Vagina (tissue), 2 donors: ENCODE measurements at regions not wholly inside any gene's neighbourhood (a gene's known extent, or its start where the extent isn't known, plus 50 kb on each side); places are given as distances from the start of the nearest gene placed in this dataset.

Experiments
- DNase-seq, 2 donors: peaks; one replicate each; pipeline ENCODE4 v3.0.0-alpha.2; 2017; ENCODE audit errors: extremely low spot score in 2 of 2
- H3K27ac ChIP-seq: fragments of 200-600 bp; sonication (generic); one replicate; pipeline ENCODE4 v1.5.1; 2019
- H3K27me3 ChIP-seq: fragments of 200-600 bp; sonication (generic); one replicate; pipeline ENCODE4 v1.5.1; 2019
- H3K36me3 ChIP-seq, 2 donors: fragments of 200-600 bp; sonication (generic); one replicate each; pipeline ENCODE4 v1.5.1; 2017 to 2019
- H3K4me1 ChIP-seq: fragments of 200-600 bp; sonication (generic); one replicate; pipeline ENCODE4 v1.5.1; 2019
- H3K4me3 ChIP-seq, 2 donors: fragments of 200-600 bp; sonication (generic); 1 replicate in 1 of 2; 2 replicates in 1 of 2; pipeline ENCODE4 v1.5.1; 2016 to 2019
- H3K9me3 ChIP-seq: fragments of 200-600 bp; sonication (generic); one replicate; pipeline ENCODE4 v1.5.1; 2019
- CTCF ChIP-seq, 3 experiments: fragments of 450-650 bp in 2 of 3; fragments of 200-600 bp in 1 of 3; sonication (generic) in 1 of 3; IDR thresholded peaks; one replicate each; pipeline ENCODE4 v1.5.1; 2017 to 2019; ENCODE audit warnings: antibody characterized with exemption in 3 of 3, mild to moderate bottlenecking in 2 of 3, moderate library complexity in 2 of 3
- POLR2A ChIP-seq, 2 donors: fragments of 450-650 bp; IDR thresholded peaks; one replicate each; pipeline ENCODE4 v1.6.1; 2017; ENCODE audit warnings: antibody characterized with exemption in 2 of 2, mild to moderate bottlenecking in 2 of 2, moderate library complexity in 2 of 2
- POLR2AphosphoS5 ChIP-seq, 2 donors: sonication (generic); formaldehyde crosslinking; IDR thresholded peaks; one replicate each; pipeline ENCODE4 v1.9.0; 2017; ENCODE audit warnings: antibody characterized with exemption in 2 of 2, mild to moderate bottlenecking in 2 of 2, low read depth in 1 of 2; ENCODE audit not compliant: insufficient read depth in 1 of 2
- intact Hi-C: fragments of 100-400 bp; cut with DNase I; formaldehyde crosslinking; loops from one replicate; pipeline ENCODE4 v1.15.1; 2023

- intact Hi-C loops: no loop called here
Measured at GRCh38 chr5:105428451-105429380, 1866.1 kb upstream of the NUDT12 start.

GRCh38 chr5:105414067-105414466, 1851.5 kb upstream of the NUDT12 start:
- Histone ChIP-seq H3K4me1 (no peaks in the 10 kb centered on the region), H3K36me3 (no peaks in the 10 kb centered on the region), H3K27me3 (no peaks in the 10 kb centered on the region), H3K4me3 (no peak overlapping the region), H3K9me3 (no peaks in the 10 kb centered on the region), H3K27ac (no peak overlapping the region)
- intact Hi-C loops: no loop called here
- DNase-seq: no peak
- TF ChIP-seq POLR2AphosphoS5 (IDR thresholded peaks at IDR 0.05; ENCODE audit: insufficient read depth in 1 of 2, low read depth in 1 of 2) (no peak), POLR2A (IDR thresholded peaks at IDR 0.05) (no peak), CTCF (IDR thresholded peaks at IDR 0.05) (no peak)

More at GRCh38 chr5:105428451-105429380, 1866.1 kb upstream of the NUDT12 start:
- no peaks in the 10 kb centered on the region for H3K9me3 ChIP-seq
- TF ChIP-seq CTCF (IDR thresholded peaks at IDR 0.05): no peak
- TF ChIP-seq POLR2A (IDR thresholded peaks at IDR 0.05): no peak
- no peak for TF ChIP-seq POLR2AphosphoS5 (IDR thresholded peaks at IDR 0.05; ENCODE audit: insufficient read depth in 1 of 2, low read depth in 1 of 2)
- no peaks in the 10 kb centered on the region for H3K4me1 ChIP-seq
- no peak overlapping the region for H3K4me3 ChIP-seq
- H3K36me3 ChIP-seq: no peaks in the 10 kb centered on the region
- no peaks in the 10 kb centered on the region for H3K27me3 ChIP-seq
- DNase-seq: no peak
- no peak overlapping the region for H3K27ac ChIP-seq

GRCh38 chr5:105413406-105413990, 1850.9 kb upstream of the NUDT12 start:
- intact Hi-C loops: no loop called here
- Histone ChIP-seq H3K4me1 (no peaks in the 10 kb centered on the region), H3K36me3 (no peaks in the 10 kb centered on the region), H3K27ac (no peak overlapping the region), H3K4me3 (no peak overlapping the region), H3K9me3 (no peaks in the 10 kb centered on the region), H3K27me3 (no peaks in the 10 kb centered on the region)
- DNase-seq: no peak
- TF ChIP-seq CTCF (IDR thresholded peaks at IDR 0.05) (no peak), POLR2AphosphoS5 (IDR thresholded peaks at IDR 0.05; ENCODE audit: insufficient read depth in 1 of 2, low read depth in 1 of 2) (no peak), POLR2A (IDR thresholded peaks at IDR 0.05) (no peak)

- intact Hi-C loops: no loop called here
- H3K4me1 ChIP-seq: no peaks in the 10 kb centered on the region
- no peaks in the 10 kb centered on the region for H3K36me3 ChIP-seq
- no peak for TF ChIP-seq POLR2A (IDR thresholded peaks at IDR 0.05)
- no peak for TF ChIP-seq POLR2AphosphoS5 (IDR thresholded peaks at IDR 0.05; ENCODE audit: insufficient read depth in 1 of 2, low read depth in 1 of 2)
- no peak for TF ChIP-seq CTCF (IDR thresholded peaks at IDR 0.05)
- no peaks in the 10 kb centered on the region for H3K9me3 ChIP-seq
- no peak overlapping the region for H3K4me3 ChIP-seq
- H3K27ac ChIP-seq: no peak overlapping the region
- DNase-seq: no peak
- no peaks in the 10 kb centered on the region for H3K27me3 ChIP-seq
Measured at GRCh38 chr5:105409695-105410094, 1847.1 kb upstream of the NUDT12 start.

- H3K36me3 ChIP-seq: no peaks in the 10 kb centered on the region
- H3K4me1 ChIP-seq: no peaks in the 10 kb centered on the region
- no peaks in the 10 kb centered on the region for H3K27me3 ChIP-seq
- no peak overlapping the region for H3K4me3 ChIP-seq
- H3K27ac ChIP-seq: no peak overlapping the region
- H3K9me3 ChIP-seq: no peaks in the 10 kb centered on the region
- TF ChIP-seq POLR2A (IDR thresholded peaks at IDR 0.05): no peak
- TF ChIP-seq CTCF (IDR thresholded peaks at IDR 0.05): no peak
- no peak for TF ChIP-seq POLR2AphosphoS5 (IDR thresholded peaks at IDR 0.05; ENCODE audit: insufficient read depth in 1 of 2, low read depth in 1 of 2)
- intact Hi-C loops: no loop called here
- no peak for DNase-seq
Measured at GRCh38 chr5:105407200-105407599, 1844.6 kb upstream of the NUDT12 start.
